ENCODE measurements at regions not wholly inside any gene's neighbourhood (a gene's known extent, or its start where the extent isn't known, plus 50 kb on each side); places are given as distances from the start of the nearest gene placed in this dataset.
"Not testable (repeated sequence)": the region's sequence is repeated elsewhere in the genome, so short reads cannot be mapped to it uniquely, and the experiment has no call there.

DNA sequence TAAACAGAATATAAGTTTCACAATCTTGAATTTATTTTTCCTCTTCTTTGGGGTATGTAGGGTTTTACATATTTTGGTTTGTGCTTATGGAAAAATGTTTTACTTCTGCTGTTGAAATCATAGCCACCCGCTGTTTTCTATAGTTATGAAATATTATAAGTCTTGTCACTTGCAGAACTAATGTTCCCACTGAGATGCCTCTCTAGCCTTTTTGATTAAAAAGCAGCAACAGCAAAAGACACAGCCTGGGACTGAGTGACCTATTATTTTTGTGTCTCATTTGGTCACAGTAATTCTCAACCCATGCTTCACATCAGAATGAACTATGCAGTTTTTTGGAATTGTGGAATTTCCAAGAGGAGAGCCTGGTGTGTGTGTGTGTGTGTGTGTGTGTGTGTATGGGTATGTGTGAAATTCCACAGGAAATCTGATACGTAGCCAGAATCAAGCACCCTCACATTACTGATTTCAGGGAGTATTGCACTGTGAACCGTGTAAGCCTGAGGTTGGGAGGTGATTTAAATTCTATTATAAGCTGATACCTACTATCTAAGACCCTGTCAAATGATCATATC is 55.7 kb upstream of the FRMD6 start:
- H3K79me2 ChIP-seq (ENCODE audit: control insufficient read depth, insufficient read depth, low read length, unreplicated experiment) = peaks cover 2% of the 10 kb centered on the region
- no peak overlapping the region for H3K27ac ChIP-seq (ENCODE audit: low read depth, low read length)
- H2AFZ ChIP-seq (ENCODE audit: low read length, unreplicated experiment) = no peak overlapping the region
- no peaks in the 10 kb centered on the region for H3K36me3 ChIP-seq (ENCODE audit: insufficient read depth, low read length)
- H3K4me3 ChIP-seq (ENCODE audit: low read depth, low read length) = no peak overlapping the region
- peaks cover 33% of the 10 kb centered on the region for H3K4me1 ChIP-seq (ENCODE audit: control insufficient read depth, insufficient read depth, low read length, unreplicated experiment)
- no peaks in the 10 kb centered on the region for H3K27me3 ChIP-seq (ENCODE audit: insufficient read depth, low read length)

DNA sequence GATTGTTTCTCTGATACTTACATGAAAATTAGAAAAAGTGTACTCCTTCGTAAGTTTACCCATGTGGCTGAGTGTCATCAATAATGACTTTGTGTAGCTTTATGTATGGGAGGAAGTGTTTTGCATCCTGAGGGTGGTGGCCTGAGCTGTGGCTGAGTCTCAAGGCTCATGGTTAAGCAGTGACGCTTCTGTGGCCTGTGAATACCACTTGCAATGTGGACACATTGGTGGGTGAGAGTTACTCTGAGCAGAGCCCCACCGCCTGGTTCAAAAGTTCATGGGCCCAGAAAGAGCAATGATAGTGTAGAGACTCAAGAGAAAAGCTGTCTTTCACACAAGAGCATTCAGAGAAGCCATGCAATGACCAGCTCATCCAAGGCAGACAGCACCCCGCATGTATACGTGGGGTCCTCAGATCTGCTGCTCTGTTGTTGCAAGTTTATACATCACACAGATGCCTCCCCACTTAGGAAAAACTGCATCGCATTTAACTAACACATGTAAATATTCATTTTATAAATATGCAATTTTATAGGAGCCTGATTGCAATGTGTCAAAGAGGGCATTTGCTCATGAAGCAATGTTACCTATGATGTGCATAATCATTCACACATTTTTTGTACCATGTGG is 55.1 kb upstream of the FRMD6 start:
- Histone ChIP-seq H3K27me3 (ENCODE audit: insufficient read depth, low read length) (no peaks in the 10 kb centered on the region), H3K4me1 (ENCODE audit: control insufficient read depth, insufficient read depth, low read length, unreplicated experiment) (peaks cover 36% of the 10 kb centered on the region), H3K79me2 (ENCODE audit: control insufficient read depth, insufficient read depth, low read length, unreplicated experiment) (peaks cover 2% of the 10 kb centered on the region), H3K27ac (ENCODE audit: low read depth, low read length) (no peak overlapping the region), H3K36me3 (ENCODE audit: insufficient read depth, low read length) (no peaks in the 10 kb centered on the region), H3K4me3 (ENCODE audit: low read depth, low read length) (no peak overlapping the region), H2AFZ (ENCODE audit: low read length, unreplicated experiment) (no peak overlapping the region)

DNA sequence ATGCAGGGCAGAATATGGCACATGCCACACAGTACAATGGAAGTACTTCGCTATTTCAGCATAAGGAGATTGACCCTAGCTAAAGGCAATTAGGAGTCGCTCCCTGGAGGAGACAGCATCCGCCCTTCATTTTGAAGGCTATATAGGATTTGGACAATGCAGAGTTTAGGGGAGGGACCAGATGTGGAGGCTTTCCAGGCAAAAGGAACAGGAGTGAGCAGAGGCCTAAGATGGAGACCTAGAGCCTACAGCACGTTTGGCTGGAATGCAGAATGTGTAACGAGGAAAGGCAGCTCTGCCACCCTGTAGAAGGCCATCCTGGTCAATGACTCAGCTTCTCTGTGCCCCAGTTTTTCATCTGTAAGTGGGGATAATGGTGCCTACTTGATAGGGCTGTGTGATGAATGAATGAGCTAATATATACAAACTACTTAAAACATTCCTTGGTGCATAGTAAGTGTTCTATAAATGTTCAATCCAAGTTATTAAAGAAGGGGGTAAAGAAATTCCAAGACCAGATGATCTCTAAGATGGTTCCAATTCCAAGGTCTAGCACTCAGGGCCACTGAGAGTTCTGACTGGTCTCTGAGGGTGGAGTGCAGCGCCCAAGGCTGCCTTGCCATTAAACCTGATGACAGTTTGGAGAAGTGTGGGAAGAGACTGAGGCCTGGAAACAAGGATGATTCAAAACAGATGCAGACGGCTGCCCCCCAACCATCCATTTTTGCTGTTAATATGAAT is 54.3 kb upstream of the FRMD6 start:
- no peaks in the 10 kb centered on the region for H3K27me3 ChIP-seq (ENCODE audit: insufficient read depth, low read length)
- peak overlapping the region; percentile 22 for H3K27ac ChIP-seq (ENCODE audit: low read depth, low read length)
- H3K79me2 ChIP-seq (ENCODE audit: control insufficient read depth, insufficient read depth, low read length, unreplicated experiment) = peaks cover 2% of the 10 kb centered on the region
- no peak overlapping the region for H3K4me3 ChIP-seq (ENCODE audit: low read depth, low read length)
- H2AFZ ChIP-seq (ENCODE audit: low read length, unreplicated experiment) = peak overlapping the region; percentile 20
- no peaks in the 10 kb centered on the region for H3K36me3 ChIP-seq (ENCODE audit: insufficient read depth, low read length)
- H3K4me1 ChIP-seq (ENCODE audit: control insufficient read depth, insufficient read depth, low read length, unreplicated experiment) = peaks cover 44% of the 10 kb centered on the region

DNA sequence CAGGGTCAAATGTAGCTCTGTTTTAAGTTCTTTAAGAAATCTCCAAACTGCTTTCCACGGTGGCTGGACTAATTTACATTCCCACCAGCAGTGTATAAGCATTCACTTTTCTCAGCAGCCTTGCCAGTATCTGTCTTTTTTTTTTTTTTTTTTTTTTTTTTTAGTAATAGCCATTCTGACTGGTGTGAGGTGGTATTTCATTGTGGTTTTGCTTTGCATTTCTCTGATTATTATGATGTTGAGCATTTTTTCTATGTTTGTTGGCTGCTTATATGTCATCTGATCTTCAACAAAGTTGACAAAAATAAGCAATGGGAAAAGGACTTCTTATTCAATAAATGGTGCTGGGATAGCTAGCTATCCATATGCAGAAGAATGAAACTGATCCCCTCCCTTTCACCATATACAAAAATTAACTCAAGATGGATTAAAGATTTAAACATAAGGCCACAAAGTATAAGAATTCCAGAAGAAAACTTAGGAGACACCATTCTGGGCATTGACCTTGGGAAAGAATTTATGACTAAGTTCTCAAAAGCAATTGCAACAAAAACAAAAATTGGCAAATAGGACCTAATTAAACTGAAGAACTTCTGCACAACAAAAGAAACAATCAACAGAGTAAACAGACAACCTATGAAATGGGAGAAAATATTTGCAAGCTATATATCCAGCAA is 52.6 kb upstream of the FRMD6 start:
- not testable (repeated sequence) for H3K27me3 ChIP-seq (ENCODE audit: insufficient read depth, low read length); H3K36me3 ChIP-seq (ENCODE audit: insufficient read depth, low read length); H3K4me3 ChIP-seq (ENCODE audit: low read depth, low read length); H2AFZ ChIP-seq (ENCODE audit: low read length, unreplicated experiment); H3K79me2 ChIP-seq (ENCODE audit: control insufficient read depth, insufficient read depth, low read length, unreplicated experiment)
- peak overlapping the region; percentile 44 for H3K27ac ChIP-seq (ENCODE audit: low read depth, low read length)
- peaks cover 61% of the 10 kb centered on the region for H3K4me1 ChIP-seq (ENCODE audit: control insufficient read depth, insufficient read depth, low read length, unreplicated experiment)

DNA sequence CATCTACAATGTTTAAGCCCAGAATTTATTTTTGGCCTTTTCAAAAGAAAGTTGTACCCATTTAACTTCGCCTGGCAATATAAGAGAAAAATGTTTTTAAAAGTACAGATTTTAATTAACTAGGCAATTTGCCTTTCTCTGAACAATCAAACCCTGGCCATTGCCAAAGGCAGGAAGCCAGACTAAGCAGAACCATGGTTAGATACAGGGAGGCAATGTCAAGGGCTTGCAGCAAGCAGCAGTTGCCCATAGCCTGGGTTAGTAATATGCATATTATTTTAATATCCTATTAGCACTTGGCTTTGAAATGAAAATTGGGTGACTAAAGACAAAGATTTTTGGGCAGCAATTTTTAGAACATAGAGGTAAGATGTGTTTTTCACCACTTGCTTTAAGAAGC is 51.1 kb upstream of the FRMD6 start:
- no peak overlapping the region for H3K27ac ChIP-seq (ENCODE audit: low read depth, low read length)
- no peaks in the 10 kb centered on the region for H3K36me3 ChIP-seq (ENCODE audit: insufficient read depth, low read length)
- peak overlapping the region; percentile 22 for H2AFZ ChIP-seq (ENCODE audit: low read length, unreplicated experiment)
- no peaks in the 10 kb centered on the region for H3K27me3 ChIP-seq (ENCODE audit: insufficient read depth, low read length)
- H3K79me2 ChIP-seq (ENCODE audit: control insufficient read depth, insufficient read depth, low read length, unreplicated experiment) = peaks cover 2% of the 10 kb centered on the region
- no peak overlapping the region for H3K4me3 ChIP-seq (ENCODE audit: low read depth, low read length)
- H3K4me1 ChIP-seq (ENCODE audit: control insufficient read depth, insufficient read depth, low read length, unreplicated experiment) = peaks cover 68% of the 10 kb centered on the region
